ENCODE measurements at regions not wholly inside any gene's neighbourhood (a gene's known extent, or its start where the extent isn't known, plus 50 kb on each side); places are given as distances from the start of the nearest gene placed in this dataset.

- Mint-ChIP-seq H3K9me3 (no peaks in the 10 kb centered on the region), H3K27me3 (no peaks in the 10 kb centered on the region), H3K27ac (no peak overlapping the region), H3K4me3 (no peak overlapping the region), H3K36me3 (ENCODE audit: low read depth) (no peaks in the 10 kb centered on the region), H3K4me1 (ENCODE audit: low read depth) (no peaks in the 10 kb centered on the region)
- intact Hi-C loops (cut with micrococcal nuclease) = no loop called here
Observed at GRCh38 chr11:104338186-104338585, 174.2 kb upstream of the PDGFD start.

DNA sequence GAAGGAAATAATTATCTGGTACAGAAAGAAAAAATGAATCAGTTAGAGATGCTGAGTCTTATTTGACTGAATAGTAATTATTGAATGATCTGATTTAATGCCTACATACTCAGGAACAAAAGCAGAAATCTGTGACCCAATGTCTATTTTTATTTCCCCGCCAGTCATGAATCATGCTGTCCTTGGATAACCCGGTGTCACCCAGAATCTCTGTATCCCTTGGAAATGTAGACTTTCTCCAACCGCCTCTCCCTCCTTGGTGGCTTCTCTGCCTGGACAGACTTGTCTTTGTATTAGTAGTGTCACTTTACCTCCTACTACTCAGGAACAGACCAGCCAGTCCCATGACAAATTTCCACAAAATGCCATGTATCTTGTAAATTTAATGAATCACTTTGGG lies 173.3 kb upstream of the PDGFD start:
- H3K36me3 Mint-ChIP-seq (ENCODE audit: low read depth) = no peaks in the 10 kb centered on the region
- no peak overlapping the region for H3K4me3 Mint-ChIP-seq

DNA sequence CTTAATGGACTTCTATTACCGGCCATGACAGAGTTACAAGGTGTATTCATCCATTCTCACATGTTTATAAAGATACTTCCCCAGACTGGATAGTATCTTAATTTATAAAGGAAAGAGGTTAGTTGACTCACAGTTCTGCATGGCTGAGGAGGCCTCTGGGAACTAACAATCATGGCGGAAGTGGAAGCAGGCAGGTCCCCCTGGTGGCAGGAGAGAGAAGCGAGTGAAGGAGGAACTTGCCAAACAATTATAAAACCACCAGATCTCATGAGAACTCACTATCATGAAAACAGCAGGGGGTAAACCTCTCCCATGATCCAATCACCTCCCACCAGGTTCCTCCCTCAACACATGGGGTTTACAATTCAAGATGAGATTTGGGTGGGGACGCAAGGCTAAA lies 170.0 kb upstream of the PDGFD start:
- H3K4me3 Mint-ChIP-seq = no peak overlapping the region
- H3K4me1 Mint-ChIP-seq (ENCODE audit: low read depth) = no peaks in the 10 kb centered on the region
- no peaks in the 10 kb centered on the region for H3K9me3 Mint-ChIP-seq
- no peak overlapping the region for H3K27ac Mint-ChIP-seq
- intact Hi-C loops (cut with micrococcal nuclease) = no loop called here
- no peaks in the 10 kb centered on the region for H3K36me3 Mint-ChIP-seq (ENCODE audit: low read depth)
- H3K27me3 Mint-ChIP-seq = no peaks in the 10 kb centered on the region

More for the DNA sequence above, 173.3 kb upstream of the PDGFD start:
- Mint-ChIP-seq H3K4me1 (ENCODE audit: low read depth) (no peaks in the 10 kb centered on the region), H3K27me3 (no peaks in the 10 kb centered on the region), H3K27ac (no peak overlapping the region), H3K9me3 (no peaks in the 10 kb centered on the region)
- intact Hi-C loops (cut with micrococcal nuclease) = no loop called here

DNA sequence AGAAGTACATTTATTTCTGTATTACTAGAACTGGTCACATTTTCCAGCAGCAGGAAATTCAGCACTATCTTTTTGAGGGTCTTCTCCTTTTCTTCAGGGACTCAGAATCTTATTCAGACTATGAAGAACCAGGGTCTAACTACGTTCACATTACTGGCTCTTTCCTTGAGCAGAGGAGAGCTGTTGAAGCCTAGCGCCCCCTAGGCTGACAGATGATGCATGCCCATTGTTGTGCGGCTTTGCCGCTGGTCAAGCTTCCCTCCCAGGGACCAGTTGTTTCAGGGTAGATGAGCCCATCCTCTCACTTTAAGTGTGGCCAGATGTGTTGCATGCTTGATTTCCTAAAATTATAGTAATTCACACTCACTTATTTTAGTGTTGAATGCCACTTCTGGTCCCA lies 168.2 kb upstream of the PDGFD start:
- Mint-ChIP-seq H3K9me3 (no peaks in the 10 kb centered on the region), H3K4me3 (no peak overlapping the region), H3K4me1 (ENCODE audit: low read depth) (no peaks in the 10 kb centered on the region), H3K36me3 (ENCODE audit: low read depth) (no peaks in the 10 kb centered on the region), H3K27me3 (no peaks in the 10 kb centered on the region), H3K27ac (no peak overlapping the region)
- intact Hi-C loops (cut with micrococcal nuclease) = no loop called here

DNA sequence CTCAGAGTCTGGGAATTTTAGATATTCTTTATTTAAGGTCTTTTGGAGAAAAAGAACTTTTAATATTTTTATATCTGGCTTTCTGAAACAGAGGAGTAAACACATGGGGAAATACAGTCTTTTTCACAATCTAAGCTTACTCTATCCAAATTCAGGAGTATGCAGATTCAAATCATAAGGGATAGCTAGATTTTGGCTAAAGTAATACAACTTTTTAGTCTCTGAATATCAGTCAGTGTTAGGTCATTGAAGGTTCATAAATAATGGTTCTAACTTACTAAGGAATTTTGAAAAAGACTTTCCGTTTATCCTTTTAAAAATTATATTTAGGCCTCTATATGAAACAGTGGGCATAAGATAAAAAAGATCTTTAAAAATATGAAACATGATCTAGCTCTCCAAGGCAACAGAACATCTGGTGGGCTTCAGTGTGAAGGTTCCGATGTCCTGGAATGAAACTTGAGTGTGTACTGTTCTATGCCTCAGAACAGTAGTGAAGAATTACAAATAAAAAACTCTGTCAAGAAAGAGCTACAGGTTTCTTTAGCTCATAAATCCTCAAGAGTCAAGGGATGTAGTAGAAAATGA lies 165.2 kb upstream of the PDGFD start:
- no peaks in the 10 kb centered on the region for H3K36me3 Mint-ChIP-seq (ENCODE audit: low read depth)
- no peak overlapping the region for H3K4me3 Mint-ChIP-seq
- H3K9me3 Mint-ChIP-seq = no peaks in the 10 kb centered on the region
- H3K4me1 Mint-ChIP-seq (ENCODE audit: low read depth) = no peaks in the 10 kb centered on the region
- intact Hi-C loops (cut with micrococcal nuclease) = no loop called here
- no peaks in the 10 kb centered on the region for H3K27me3 Mint-ChIP-seq
- H3K27ac Mint-ChIP-seq = no peak overlapping the region

DNA sequence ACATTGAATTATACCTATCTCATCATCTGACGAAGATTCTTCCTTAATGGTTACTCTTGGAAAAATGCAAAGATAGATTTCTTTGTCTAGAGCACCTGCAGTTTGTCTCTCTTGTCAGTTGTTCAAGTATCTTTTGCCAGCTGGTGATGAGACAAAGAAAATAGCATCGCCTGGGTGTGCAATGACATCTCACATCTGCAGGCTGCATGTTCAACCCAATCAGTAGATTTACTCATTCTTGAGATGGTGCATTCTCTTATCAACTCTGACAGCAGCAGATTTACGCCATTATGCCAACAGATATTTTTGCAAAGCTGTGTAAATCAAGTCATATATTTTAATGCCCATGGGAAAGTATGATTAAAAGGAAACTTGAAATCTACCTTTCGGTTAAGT lies 164.6 kb upstream of the PDGFD start:
- Mint-ChIP-seq H3K9me3 (no peaks in the 10 kb centered on the region), H3K4me3 (no peak overlapping the region), H3K27me3 (no peaks in the 10 kb centered on the region), H3K27ac (no peak overlapping the region), H3K36me3 (ENCODE audit: low read depth) (no peaks in the 10 kb centered on the region), H3K4me1 (ENCODE audit: low read depth) (no peaks in the 10 kb centered on the region)
- intact Hi-C loops (cut with micrococcal nuclease) = no loop called here

- Mint-ChIP-seq H3K9me3 (no peaks in the 10 kb centered on the region), H3K4me3 (no peak overlapping the region), H3K36me3 (ENCODE audit: low read depth) (no peaks in the 10 kb centered on the region), H3K4me1 (ENCODE audit: low read depth) (no peaks in the 10 kb centered on the region), H3K27ac (no peak overlapping the region), H3K27me3 (no peaks in the 10 kb centered on the region)
- intact Hi-C loops (cut with micrococcal nuclease) = no loop called here
Observed at GRCh38 chr11:104327861-104328511, 164.0 kb upstream of the PDGFD start.

- intact Hi-C loops (cut with micrococcal nuclease) = no loop called here
Observed at GRCh38 chr11:104325093-104325492, 161.1 kb upstream of the PDGFD start.

DNA sequence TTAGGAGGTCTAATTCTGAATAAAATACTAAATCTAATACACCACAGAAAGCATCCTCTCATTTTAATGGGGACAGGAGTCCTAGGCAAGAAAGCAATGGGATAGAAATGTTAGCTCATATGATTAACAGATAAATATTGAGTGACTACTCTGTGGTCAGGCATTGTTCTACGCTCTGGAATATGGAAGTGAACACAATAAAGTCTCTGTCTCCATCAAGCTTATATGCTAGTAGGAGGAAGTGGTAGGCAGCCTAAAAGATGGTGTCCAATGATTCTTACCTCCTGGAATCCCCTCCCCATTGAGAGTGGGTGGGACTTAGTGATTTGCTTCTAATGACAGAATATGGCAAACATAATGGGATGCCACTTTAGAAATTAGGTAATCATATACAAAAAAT lies 160.3 kb upstream of the PDGFD start:
- intact Hi-C loops (cut with micrococcal nuclease) = no loop called here
- H3K27me3 Mint-ChIP-seq = no peaks in the 10 kb centered on the region
- no peaks in the 10 kb centered on the region for H3K9me3 Mint-ChIP-seq
- H3K36me3 Mint-ChIP-seq (ENCODE audit: low read depth) = no peaks in the 10 kb centered on the region
- H3K4me3 Mint-ChIP-seq = no peak overlapping the region
- H3K27ac Mint-ChIP-seq = no peak overlapping the region
- H3K4me1 Mint-ChIP-seq (ENCODE audit: low read depth) = no peaks in the 10 kb centered on the region

More at GRCh38 chr11:104325093-104325492, 161.1 kb upstream of the PDGFD start:
- Mint-ChIP-seq H3K4me1 (ENCODE audit: low read depth) (no peaks in the 10 kb centered on the region), H3K4me3 (no peak overlapping the region), H3K9me3 (no peaks in the 10 kb centered on the region), H3K27me3 (no peaks in the 10 kb centered on the region), H3K36me3 (ENCODE audit: low read depth) (no peaks in the 10 kb centered on the region), H3K27ac (no peak overlapping the region)

- H3K9me3 Mint-ChIP-seq = no peaks in the 10 kb centered on the region
- intact Hi-C loops (cut with micrococcal nuclease) = no loop called here
- no peaks in the 10 kb centered on the region for H3K27me3 Mint-ChIP-seq
- no peaks in the 10 kb centered on the region for H3K4me1 Mint-ChIP-seq (ENCODE audit: low read depth)
- H3K4me3 Mint-ChIP-seq = no peak overlapping the region
- no peaks in the 10 kb centered on the region for H3K36me3 Mint-ChIP-seq (ENCODE audit: low read depth)
- H3K27ac Mint-ChIP-seq = no peak overlapping the region
Observed at GRCh38 chr11:104323841-104324240, 159.9 kb upstream of the PDGFD start.

DNA sequence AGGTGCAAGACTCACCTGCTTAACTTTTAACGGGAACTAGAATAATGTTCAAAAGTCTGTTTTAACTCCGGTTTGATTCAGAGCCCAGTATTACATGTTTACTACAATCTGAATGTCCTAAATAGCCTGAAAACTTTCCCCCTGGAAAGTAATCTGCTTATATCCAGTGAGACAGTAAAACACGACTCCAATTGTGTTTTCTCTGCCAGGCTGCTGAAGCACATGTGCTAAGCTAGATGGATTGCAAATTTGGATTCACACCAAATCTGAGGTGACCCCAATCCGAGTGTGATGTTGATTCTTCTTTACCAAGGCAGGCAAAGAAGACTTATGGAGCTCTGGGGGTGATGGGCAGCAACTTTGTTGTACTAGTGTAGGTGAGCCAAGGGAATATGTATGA lies 158.7 kb upstream of the PDGFD start:
- Mint-ChIP-seq H3K4me3 (no peak overlapping the region), H3K36me3 (ENCODE audit: low read depth) (no peaks in the 10 kb centered on the region), H3K9me3 (no peaks in the 10 kb centered on the region), H3K27me3 (no peaks in the 10 kb centered on the region), H3K27ac (no peak overlapping the region), H3K4me1 (ENCODE audit: low read depth) (no peaks in the 10 kb centered on the region)
- intact Hi-C loops (cut with micrococcal nuclease) = no loop called here

DNA sequence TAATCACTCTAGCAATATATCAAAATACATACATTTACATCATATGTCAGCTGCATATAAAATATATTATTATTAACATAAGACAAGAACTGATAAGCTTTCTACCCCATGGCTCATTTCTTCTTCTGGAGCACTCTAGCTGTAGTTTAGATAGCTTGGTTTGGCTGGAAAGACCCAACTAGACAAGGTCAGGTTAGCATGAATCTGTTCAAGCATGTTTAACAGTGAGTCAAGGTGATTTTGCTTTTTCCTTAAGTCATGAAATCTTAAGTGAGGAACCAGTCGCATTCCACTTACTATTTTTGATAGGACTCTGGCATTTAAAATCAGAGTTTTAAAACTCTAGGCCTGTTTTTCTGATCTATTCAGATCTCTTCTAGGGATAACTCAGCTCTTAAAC lies 157.0 kb upstream of the PDGFD start:
- Mint-ChIP-seq H3K36me3 (ENCODE audit: low read depth) (no peaks in the 10 kb centered on the region), H3K27ac (no peak overlapping the region), H3K4me3 (no peak overlapping the region), H3K4me1 (ENCODE audit: low read depth) (no peaks in the 10 kb centered on the region), H3K27me3 (no peaks in the 10 kb centered on the region), H3K9me3 (no peaks in the 10 kb centered on the region)
- intact Hi-C loops (cut with micrococcal nuclease) = no loop called here

GRCh38 chr11:104320097-104320496 lies 156.2 kb upstream of the PDGFD start:
- Mint-ChIP-seq H3K36me3 (ENCODE audit: low read depth) (no peaks in the 10 kb centered on the region), H3K27me3 (no peaks in the 10 kb centered on the region), H3K27ac (no peak overlapping the region), H3K9me3 (no peaks in the 10 kb centered on the region), H3K4me1 (ENCODE audit: low read depth) (no peaks in the 10 kb centered on the region), H3K4me3 (no peak overlapping the region)
- intact Hi-C loops (cut with micrococcal nuclease) = no loop called here

- Mint-ChIP-seq H3K27me3 (no peaks in the 10 kb centered on the region), H3K4me1 (ENCODE audit: low read depth) (no peaks in the 10 kb centered on the region), H3K27ac (no peak overlapping the region), H3K36me3 (ENCODE audit: low read depth) (no peaks in the 10 kb centered on the region), H3K4me3 (no peak overlapping the region), H3K9me3 (no peaks in the 10 kb centered on the region)
- intact Hi-C loops (cut with micrococcal nuclease) = no loop called here
Observed at GRCh38 chr11:104319396-104319795, 155.4 kb upstream of the PDGFD start.

DNA sequence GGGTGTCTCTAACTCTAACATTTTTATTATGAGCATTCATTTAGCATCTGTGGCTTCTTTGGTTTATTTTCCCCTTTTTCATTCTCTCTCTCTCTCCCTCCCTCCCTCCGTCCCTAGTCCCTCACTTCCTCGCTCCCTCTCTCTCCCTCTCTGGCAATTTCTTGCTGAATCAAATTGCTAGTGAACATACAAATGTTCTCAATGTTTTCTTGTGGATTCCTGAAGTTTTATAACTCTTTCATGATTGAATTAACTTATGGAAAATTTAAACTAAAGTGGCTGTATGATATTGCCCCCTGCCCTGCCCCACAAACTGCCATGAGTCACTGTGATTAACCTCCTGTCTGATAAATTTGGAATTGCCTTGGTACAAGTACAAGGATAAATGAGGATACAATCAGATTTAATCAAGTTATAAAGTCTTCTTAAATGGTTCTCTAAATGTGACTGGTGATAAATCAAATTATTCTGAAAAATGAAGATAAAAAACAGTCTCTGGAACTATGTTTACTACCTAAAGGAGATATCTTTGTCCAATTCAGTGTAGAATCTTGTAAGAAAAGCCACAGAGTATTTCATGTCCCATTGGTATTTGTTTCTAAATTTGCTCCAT lies 143.0 kb upstream of the PDGFD start:
- intact Hi-C loops (cut with micrococcal nuclease) = no loop called here
- H3K27me3 Mint-ChIP-seq = no peaks in the 10 kb centered on the region
- no peak overlapping the region for H3K4me3 Mint-ChIP-seq
- no peaks in the 10 kb centered on the region for H3K9me3 Mint-ChIP-seq
- H3K36me3 Mint-ChIP-seq (ENCODE audit: low read depth) = no peaks in the 10 kb centered on the region
- H3K4me1 Mint-ChIP-seq (ENCODE audit: low read depth) = no peaks in the 10 kb centered on the region
- no peak overlapping the region for H3K27ac Mint-ChIP-seq

All from dendritic cell treated with granulocyte-macrophage colony-stimulating factor and Interleukin-4, amounts not matched to agents 40 ng/mL and 50 ng/mL, for 4 days (primary cell).